ENCODE measurements at regions not wholly inside any gene's neighbourhood (a gene's known extent, or its start where the extent isn't known, plus 50 kb on each side); places are given as distances from the start of the nearest gene placed in this dataset.

DNA sequence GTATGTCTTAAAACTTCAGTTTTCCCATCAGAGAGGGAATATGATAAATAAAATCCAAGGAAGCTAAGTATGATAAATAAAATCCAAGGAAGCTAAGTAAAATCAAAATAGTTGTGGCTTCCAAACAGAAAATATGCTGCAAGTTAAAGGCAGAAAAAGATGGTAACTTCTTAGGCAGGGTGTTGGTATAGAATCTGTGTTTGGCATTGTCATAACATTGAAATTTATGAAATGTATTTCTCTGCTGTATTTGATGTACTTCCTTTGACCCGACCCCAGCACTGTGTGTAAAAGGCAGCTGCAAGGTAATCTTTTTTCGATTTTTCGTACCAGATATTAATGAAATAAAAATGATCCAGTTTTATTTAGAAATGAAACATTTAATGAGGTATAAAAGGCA, 537.2 kb downstream of the TFEC start:
- TF ChIP-seq, protein P1, sequence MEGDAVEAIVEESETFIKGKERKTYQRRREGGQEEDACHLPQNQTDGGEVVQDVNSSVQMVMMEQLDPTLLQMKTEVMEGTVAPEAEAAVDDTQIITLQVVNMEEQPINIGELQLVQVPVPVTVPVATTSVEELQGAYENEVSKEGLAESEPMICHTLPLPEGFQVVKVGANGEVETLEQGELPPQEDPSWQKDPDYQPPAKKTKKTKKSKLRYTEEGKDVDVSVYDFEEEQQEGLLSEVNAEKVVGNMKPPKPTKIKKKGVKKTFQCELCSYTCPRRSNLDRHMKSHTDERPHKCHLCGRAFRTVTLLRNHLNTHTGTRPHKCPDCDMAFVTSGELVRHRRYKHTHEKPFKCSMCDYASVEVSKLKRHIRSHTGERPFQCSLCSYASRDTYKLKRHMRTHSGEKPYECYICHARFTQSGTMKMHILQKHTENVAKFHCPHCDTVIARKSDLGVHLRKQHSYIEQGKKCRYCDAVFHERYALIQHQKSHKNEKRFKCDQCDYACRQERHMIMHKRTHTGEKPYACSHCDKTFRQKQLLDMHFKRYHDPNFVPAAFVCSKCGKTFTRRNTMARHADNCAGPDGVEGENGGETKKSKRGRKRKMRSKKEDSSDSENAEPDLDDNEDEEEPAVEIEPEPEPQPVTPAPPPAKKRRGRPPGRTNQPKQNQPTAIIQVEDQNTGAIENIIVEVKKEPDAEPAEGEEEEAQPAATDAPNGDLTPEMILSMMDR (IDR thresholded peaks at IDR 0.05), result no peak
- TF ChIP-seq POLR2A (IDR thresholded peaks at IDR 0.05), result no peak
